ENCODE measurements at regions not wholly inside any gene's neighbourhood (a gene's known extent, or its start where the extent isn't known, plus 50 kb on each side); places are given as distances from the start of the nearest gene placed in this dataset.
A peak's percentile ranks its signal among the peaks of the same experiment; 100 is the strongest.
"Not testable (repeated sequence)": the region's sequence is repeated elsewhere in the genome, so short reads cannot be mapped to it uniquely, and the experiment has no call there.

GRCh38 chr6:134665029-134665723 is 284.7 kb downstream of the ALDH8A1 start:
- ATAC-seq: no peak
- intact Hi-C loops (cut with DNase I): no loop called here

DNA sequence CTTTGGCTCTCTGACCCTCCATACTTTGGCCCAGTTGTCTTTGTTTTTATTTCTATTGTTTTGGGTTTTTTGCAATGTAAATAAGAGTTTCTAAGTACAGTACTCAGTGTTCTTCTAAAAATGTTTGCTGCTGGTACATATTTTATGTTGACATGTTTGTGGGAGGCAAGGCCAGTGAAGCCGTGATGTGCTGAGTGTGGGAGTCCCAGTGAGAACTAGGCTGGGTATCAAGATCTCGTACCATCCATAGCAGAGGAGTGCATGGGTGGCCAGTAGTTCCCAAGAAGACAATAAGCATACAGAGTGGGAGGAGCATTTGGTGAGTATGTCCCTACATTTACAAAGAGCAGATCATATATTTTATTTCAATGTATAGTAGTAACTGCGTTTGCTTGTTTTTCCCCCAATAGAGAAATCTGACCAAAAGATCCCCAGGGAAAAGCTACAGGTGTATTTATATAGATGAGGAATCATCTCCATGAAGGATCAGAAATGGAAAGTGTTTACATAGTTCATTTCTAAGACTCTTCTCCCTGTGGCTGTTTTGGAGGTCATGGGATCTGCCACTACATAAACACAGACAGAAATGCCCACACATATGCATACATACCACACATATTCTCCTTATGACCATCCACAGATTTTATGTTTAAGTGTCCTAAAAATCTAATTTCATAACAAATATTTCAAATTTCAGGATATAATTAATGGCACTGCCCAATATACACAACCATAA is 285.9 kb downstream of the ALDH8A1 start:
- intact Hi-C loops (cut with DNase I): no loop called here
- no peak for ATAC-seq
- no peak for DNase-seq (ENCODE audit: missing footprints)

More at GRCh38 chr6:134665029-134665723, 284.7 kb downstream of the ALDH8A1 start:
- DNase-seq (ENCODE audit: missing footprints): no peak

DNA sequence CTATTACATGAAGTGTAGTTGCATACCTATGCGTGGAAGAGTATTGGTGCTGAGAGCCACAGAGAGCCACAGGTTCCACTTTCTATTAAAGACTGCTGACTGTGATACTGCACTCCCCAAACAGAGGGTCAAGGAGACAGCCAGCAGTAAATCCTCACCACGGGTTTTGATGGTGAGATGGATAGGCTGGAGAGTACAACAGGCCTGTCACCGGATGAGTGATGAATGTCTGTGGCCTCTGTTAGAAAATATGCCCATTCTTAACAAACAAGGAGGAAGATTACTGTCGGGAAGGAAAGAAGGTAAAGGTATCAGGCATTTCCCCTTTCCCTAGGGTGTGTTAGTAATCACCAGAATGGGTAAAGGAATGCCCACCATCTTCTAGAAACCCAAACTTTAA is 286.5 kb downstream of the ALDH8A1 start:
- no peak for DNase-seq (ENCODE audit: missing footprints)
- intact Hi-C loops (cut with DNase I): no loop called here
- ATAC-seq: no peak

- intact Hi-C loops (cut with DNase I): no loop called here
- ATAC-seq (no peak), DNase-seq (ENCODE audit: missing footprints) (no peak)
Observed at GRCh38 chr6:134662077-134662700, 287.7 kb downstream of the ALDH8A1 start.

GRCh38 chr6:134659885-134660284 is 290.0 kb downstream of the ALDH8A1 start:
- intact Hi-C loops (cut with DNase I); DNase-seq (ENCODE audit: missing footprints); ATAC-seq: not testable (repeated sequence)

GRCh38 chr6:134658596-134658995 is 291.3 kb downstream of the ALDH8A1 start:
- no peak for DNase-seq (ENCODE audit: missing footprints)
- intact Hi-C loops (cut with DNase I): no loop called here
- ATAC-seq: no peak

DNA sequence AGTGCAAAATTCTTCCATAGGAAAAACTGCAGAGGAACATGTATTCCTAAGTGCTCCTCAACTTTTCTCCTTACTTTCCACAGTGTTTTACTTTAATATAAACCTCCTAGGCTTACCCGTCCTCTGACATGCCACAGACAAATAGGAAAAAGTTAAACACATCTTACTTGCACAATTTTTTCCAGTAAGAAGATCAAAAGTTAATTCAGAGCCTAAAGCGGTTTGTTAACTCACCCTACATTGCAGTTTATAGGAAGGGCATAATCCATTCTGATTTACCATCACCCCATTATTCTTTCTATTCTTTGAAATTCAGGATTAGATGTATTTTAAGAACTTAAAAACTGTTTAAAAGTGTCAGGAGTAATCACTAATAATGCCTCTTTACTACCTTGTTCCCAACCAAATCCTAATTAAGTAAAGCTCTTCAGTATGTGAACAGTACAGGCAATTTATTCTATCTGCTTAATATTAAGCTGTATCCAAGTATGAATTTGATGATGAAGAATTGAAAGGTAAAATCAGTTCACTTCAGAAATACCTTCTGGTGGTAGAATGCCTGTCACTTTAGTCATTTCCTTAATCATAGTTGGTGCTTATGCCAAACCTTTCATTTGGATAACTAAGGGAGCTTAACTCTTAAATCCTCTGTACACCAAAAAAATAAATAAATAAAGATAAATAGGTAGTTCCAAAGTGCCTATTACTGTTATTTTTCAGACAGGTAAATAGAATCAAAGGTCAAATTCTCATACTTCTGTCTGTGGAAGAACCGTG is 292.0 kb downstream of the ALDH8A1 start:
- no peak for DNase-seq (ENCODE audit: missing footprints)
- intact Hi-C loops (cut with DNase I): no loop called here
- ATAC-seq: no peak

DNA sequence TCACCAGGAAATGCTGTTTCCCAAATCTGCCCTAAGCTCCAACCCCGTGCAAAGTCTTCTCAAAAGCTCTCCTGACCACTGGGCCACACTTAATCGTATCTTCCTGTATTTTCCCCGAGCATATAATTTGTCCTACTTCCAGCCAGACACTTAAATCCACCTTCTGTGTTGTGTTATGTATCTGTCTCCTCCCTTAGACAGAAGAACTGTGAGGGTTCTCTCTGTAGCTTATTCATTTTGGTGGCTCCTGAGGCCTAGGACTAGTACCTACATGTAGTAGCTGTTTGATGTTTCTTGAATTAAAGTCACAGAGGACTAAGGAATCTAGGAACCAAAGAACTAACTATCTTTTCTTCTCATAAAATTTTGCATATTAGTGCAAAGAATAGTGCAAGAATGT is 292.6 kb downstream of the ALDH8A1 start:
- ATAC-seq: no peak
- intact Hi-C loops (cut with DNase I): no loop called here
- DNase-seq (ENCODE audit: missing footprints): no peak

DNA sequence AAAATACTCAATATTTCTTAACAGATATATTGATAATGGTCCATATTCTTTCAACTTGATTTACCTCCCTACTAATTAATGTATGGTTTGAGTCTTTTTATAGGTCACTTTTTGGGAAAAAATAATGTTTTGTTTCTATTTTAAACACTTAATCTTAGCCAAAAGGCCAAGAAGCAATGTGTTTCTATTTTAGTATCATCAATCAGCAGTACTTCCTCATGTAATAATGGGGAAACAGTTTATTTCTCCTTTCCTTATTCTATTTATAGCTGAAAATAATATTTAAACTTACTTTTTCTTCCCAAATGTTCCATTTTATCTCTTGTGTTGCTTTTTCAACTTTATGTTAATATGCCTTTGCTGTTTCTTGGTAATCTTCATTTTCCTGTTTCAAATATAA is 295.1 kb downstream of the ALDH8A1 start:
- DNase-seq (ENCODE audit: missing footprints): no peak
- ATAC-seq: no peak
- intact Hi-C loops (cut with DNase I): no loop called here

GRCh38 chr6:134651519-134651918 is 298.4 kb downstream of the ALDH8A1 start:
- intact Hi-C loops (cut with DNase I): no loop called here
- no peak for ATAC-seq
- no peak for DNase-seq (ENCODE audit: missing footprints)

DNA sequence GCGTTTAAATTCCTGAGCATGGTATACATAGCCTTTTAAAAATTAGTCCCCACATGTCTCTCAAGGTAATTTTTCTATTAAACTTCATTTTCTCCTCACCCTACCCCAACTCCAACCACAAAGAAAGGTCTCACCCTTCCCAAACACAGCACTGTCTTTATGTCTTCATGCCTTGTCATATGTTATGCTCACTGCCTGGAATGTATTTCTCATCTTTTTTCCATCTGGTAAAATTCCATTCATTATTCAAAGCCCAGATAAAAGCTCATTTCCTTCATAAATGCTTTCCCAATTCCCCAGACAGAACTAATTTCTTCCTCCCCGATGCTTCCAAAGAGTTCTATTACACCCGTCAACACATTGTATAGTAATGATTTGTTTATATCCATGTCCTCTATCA is 302.0 kb downstream of the ALDH8A1 start:
- intact Hi-C loops (cut with DNase I): loop anchor here (10.0 kb wide), 2 partner anchors 103 to 133 kb away; no protein-coding TSS in a partner anchor
- ATAC-seq (no peak), DNase-seq (ENCODE audit: missing footprints) (no peak)

GRCh38 chr6:134642819-134643218 is 307.1 kb downstream of the ALDH8A1 start:
- intact Hi-C loops (cut with DNase I): loop anchor here (5.0 to 10.0 kb wide), 3 partner anchors 98 to 239 kb away; no protein-coding TSS in a partner anchor
- no peak for DNase-seq (ENCODE audit: missing footprints)
- no peak for ATAC-seq

- intact Hi-C loops (cut with DNase I): loop anchor here (5.0 to 10.0 kb wide), 3 partner anchors 97 to 240 kb away; no protein-coding TSS in a partner anchor
- ATAC-seq: no peak
- DNase-seq (ENCODE audit: missing footprints): no peak
Observed at GRCh38 chr6:134642279-134642678, 307.6 kb downstream of the ALDH8A1 start.

DNA sequence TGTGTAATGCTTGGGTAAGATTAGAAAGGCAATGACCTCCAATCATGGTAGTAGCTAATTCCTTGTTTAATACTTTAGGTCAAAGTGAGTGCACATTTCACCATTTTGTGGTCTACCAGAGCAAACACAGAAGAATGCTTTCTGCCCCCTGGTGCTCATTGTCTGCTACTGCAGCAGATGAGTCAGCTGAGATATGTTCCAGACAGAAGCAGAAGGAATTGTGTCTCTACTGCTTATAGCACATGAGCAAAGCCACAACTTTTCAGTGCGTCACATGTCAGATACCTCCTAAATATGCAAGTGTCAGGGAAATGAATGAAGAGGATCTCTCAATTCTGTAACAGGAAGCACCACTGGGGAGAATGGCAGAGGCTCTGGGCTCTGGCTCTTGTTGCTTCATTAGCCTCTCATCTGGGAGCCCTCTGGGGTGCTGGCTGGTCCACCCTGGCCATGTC is 308.9 kb downstream of the ALDH8A1 start:
- DNase-seq (ENCODE audit: missing footprints) (peak; percentile 78), ATAC-seq (peak; percentile 91)
- intact Hi-C loops (cut with DNase I): loop anchor here (1.0 to 10.0 kb wide), 5 partner anchors 96 to 467 kb away; no protein-coding TSS in a partner anchor

DNA sequence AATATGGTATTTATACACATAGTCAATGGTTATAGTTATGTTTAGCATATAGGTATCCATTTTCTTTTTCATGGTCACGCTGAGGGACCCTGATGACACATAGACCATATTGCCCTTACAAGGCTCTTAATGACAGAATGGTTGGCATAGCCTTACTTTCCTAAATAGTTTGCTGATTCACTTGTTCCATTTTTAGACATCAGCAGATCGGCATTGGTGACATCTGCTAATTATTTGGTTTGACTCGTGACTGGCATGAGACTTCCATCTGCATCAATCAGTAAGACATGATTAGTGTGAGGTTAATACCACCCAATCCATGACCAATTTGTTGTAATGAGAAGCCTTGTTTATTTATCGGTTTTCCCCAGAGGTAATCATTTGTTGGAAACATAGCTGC is 309.7 kb downstream of the ALDH8A1 start:
- intact Hi-C loops (cut with DNase I): loop anchor here (2.0 to 10.0 kb wide), 4 partner anchors 95 to 242 kb away; no protein-coding TSS in a partner anchor
- no peak for DNase-seq (ENCODE audit: missing footprints)
- ATAC-seq: no peak

DNA sequence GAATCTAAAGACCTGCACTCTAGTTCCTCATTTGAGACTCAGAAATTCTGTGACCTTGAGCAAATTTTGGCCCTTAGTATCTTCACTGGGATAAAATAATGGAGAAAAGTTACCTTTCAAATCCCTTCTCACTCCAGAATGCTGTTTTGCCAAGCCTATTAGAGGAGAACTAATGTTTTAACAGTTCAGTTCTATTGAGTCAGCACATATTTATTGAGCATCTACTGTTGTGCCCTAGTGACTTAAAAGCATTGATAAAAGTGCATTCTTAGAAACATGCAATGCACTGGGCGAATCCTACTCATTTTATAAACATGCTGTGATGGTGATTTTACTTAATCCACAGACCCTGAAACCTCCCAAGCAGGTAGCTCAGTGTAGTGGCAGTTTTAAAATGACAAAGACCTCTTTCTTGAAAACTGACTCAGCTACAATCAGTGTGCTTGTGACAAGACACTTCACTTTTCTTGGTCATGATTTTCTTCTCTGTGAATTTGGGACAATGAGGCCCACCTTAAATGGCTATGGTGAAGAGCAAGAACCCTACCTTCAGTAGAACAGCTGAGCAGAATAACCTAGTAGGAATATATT is 312.0 kb downstream of the ALDH8A1 start:
- DNase-seq (ENCODE audit: missing footprints): no peak
- ATAC-seq: no peak
- intact Hi-C loops (cut with DNase I): no loop called here

DNA sequence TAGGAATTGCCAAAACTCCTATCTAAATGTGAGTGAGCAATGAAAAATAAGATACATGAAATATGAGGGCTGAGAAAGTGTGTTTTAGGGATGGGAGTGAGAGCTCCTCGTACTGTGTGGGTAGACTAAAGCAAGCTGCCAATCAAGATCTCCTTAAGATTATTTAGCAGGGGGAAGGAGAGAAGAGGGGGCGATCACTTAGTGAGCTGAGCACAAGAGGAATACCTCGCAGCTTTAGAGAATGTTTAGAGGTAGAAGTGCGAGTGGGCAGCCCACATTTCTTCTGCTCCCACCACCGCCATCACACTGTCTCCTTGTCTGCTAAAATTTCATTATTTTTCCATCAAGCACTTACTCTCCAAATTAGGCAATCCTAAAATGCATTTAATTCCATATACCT is 312.6 kb downstream of the ALDH8A1 start:
- DNase-seq (ENCODE audit: missing footprints): no peak
- no peak for ATAC-seq
- intact Hi-C loops (cut with DNase I): no loop called here

- intact Hi-C loops (cut with DNase I): no loop called here
- DNase-seq (ENCODE audit: missing footprints) (no peak), ATAC-seq (no peak)
Observed at GRCh38 chr6:134636186-134636799, 313.6 kb downstream of the ALDH8A1 start.
